ENCODE measurements at regions not wholly inside any gene's neighbourhood (a gene's known extent, or its start where the extent isn't known, plus 50 kb on each side); places are given as distances from the start of the nearest gene placed in this dataset.

DNA sequence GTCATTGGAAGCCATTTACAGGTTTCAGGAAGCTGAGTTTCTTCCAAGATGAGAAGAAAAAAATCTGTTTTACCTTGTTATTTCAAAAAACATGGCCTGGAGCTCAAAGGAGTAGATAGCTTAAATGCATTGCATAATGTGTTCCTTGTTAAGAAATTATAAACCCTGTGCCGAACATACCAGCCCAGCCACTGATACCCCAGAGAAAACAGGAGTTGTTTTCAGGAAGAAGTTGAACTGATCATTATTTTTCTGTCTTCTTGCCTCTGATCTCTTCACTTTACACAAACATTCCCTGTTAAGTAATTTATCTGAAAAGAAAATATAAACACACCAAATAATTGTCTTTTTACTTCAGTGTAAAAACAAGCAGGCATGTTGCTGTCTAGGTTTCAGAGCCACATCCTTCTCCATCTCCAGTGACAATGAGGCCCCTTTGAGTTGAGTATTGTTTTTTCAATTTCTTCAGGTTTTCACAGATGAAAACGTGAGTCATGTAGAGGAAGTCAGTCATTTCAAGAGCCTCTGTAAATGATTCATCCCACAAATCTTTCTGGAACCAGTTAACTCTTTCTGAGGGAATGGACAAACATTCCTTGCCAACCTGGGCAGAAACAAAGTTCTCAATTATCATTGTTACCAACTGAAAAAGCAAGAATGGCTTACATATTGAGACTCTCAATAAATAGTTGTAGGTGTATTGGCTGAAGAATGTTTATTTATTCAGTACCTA is 244.2 kb downstream of the IPMK start:
- peak; percentile 93 for DNase-seq
- in situ Hi-C loops (cut with HindIII; ENCODE audit: low pct_ligation_motif_present, low pct_unique_long_range_greater_than_20kb, low sequenced_read_pairs) = no loop called here

GRCh38 chr10:58019863-58020537 is 247.7 kb downstream of the IPMK start:
- DNase-seq = no peak
- in situ Hi-C loops (cut with HindIII; ENCODE audit: low pct_ligation_motif_present, low pct_unique_long_range_greater_than_20kb, low sequenced_read_pairs) = no loop called here

DNA sequence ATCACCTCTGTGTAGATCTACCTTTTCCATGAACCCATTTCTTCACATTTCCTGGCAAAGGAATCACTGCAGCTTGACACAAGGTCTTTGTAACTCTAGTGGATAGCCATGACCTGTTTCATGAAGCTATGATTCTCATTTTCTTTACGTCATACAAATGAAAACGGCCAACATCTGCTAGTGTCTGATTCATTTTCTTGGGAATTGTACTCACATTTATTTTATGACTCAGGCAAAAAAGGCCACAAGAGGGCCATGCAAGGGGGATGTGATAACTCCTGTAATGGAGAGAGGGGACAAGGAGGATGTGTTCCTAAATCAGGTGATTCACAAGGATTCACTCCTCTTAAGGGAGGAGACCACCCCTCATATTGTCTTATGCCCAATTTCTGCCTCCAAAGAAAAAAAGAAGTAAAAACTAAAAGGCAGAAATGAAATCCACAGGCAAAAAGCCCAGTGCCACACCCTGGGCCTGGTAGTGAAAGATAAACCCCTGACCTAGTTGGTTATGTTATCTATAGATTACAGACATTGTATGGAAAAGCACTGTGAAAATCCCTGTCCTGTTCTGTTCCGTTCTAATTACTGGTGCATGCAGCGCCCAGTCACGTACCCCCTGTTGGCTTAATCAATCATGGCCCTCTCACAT is 249.9 kb downstream of the IPMK start:
- peak; percentile 37 for DNase-seq
- in situ Hi-C loops (cut with HindIII; ENCODE audit: low pct_ligation_motif_present, low pct_unique_long_range_greater_than_20kb, low sequenced_read_pairs) = no loop called here

DNA sequence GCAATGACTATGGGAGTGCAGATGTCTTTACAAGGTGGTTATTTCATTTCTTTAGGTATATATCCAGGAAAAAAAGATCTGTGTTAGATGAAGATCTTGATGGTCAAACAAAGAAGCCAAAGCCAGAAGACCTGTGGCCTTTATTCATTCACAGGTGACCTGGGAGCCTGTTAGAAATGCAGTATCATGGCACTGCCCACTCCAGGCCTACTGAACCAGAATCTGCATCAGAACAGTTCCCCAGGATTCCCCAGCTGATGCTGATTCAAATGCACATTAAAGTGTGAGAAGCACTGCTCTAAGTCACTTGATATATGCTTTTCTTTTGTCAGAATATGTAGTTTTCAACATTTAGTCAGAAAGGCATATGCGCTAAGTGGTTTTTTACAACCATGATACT is 251.1 kb downstream of the IPMK start:
- DNase-seq = no peak
- in situ Hi-C loops (cut with HindIII; ENCODE audit: low pct_ligation_motif_present, low pct_unique_long_range_greater_than_20kb, low sequenced_read_pairs) = no loop called here

GRCh38 chr10:58014436-58014835 is 253.3 kb downstream of the IPMK start:
- in situ Hi-C loops (cut with HindIII; ENCODE audit: low pct_ligation_motif_present, low pct_unique_long_range_greater_than_20kb, low sequenced_read_pairs) = no loop called here
- no peak for DNase-seq

- in situ Hi-C loops (cut with HindIII; ENCODE audit: low pct_ligation_motif_present, low pct_unique_long_range_greater_than_20kb, low sequenced_read_pairs) = no loop called here
These were observed 254.3 kb downstream of the IPMK start for GRCh38 chr10:58013406-58013805.

DNA sequence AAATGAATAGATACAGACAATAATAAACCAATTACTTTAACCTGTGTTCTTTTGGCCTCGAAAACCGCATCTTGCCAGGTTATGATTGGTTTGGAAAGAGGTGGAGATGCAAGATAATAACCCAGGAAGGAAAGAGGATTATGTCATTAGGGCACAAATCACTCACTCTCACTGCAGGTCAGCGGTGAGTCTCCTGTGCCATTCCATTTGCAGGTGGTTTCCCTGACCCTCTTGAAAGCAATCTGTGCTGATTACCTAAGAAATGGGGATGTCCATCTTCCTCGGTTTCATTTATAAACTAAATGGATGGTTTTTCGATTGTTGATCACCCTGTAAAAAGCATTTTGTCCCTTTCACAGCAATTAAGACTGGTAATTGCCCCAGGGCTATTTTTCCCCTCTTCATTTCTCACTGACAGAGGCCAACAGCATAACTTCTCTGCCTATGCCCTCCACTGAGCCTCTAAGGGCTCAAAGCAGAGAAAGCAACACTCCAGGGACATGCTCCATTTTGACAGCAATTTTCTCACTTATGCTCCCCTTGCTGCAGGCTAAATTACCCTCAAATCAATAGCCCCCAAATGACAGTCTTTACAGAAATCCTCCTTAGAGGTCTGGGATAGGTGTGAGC is 257.5 kb downstream of the IPMK start:
- DNase-seq = no peak
- in situ Hi-C loops (cut with HindIII; ENCODE audit: low pct_ligation_motif_present, low pct_unique_long_range_greater_than_20kb, low sequenced_read_pairs) = no loop called here

More at GRCh38 chr10:58013406-58013805, 254.3 kb downstream of the IPMK start:
- no peak for DNase-seq

GRCh38 chr10:58003945-58004344 is 263.7 kb downstream of the IPMK start:
- DNase-seq = no peak
- in situ Hi-C loops (cut with HindIII; ENCODE audit: low pct_ligation_motif_present, low pct_unique_long_range_greater_than_20kb, low sequenced_read_pairs) = no loop called here

GRCh38 chr10:58001159-58001558 is 266.5 kb downstream of the IPMK start:
- in situ Hi-C loops (cut with HindIII; ENCODE audit: low pct_ligation_motif_present, low pct_unique_long_range_greater_than_20kb, low sequenced_read_pairs) = no loop called here
- no peak for DNase-seq

DNA sequence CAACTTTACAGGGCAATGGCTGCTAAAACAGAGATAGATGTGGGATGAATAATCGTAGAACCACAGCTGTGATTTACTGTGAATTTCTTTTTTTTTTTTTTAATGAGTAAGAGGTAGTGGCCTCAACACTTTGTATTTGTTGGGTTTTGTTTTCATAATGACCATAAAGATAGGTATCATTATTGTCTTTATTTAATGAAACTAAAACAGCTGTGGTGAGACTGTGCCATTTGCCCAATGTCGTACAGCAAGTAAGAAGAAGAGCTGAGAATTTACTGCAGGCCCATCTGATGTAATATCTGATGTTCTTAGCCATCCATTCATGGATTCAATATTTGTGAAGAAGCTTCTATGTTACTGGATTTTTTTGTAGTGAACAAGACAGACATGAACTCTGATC is 271.2 kb downstream of the IPMK start:
- no peak for DNase-seq
- in situ Hi-C loops (cut with HindIII; ENCODE audit: low pct_ligation_motif_present, low pct_unique_long_range_greater_than_20kb, low sequenced_read_pairs) = no loop called here

DNA sequence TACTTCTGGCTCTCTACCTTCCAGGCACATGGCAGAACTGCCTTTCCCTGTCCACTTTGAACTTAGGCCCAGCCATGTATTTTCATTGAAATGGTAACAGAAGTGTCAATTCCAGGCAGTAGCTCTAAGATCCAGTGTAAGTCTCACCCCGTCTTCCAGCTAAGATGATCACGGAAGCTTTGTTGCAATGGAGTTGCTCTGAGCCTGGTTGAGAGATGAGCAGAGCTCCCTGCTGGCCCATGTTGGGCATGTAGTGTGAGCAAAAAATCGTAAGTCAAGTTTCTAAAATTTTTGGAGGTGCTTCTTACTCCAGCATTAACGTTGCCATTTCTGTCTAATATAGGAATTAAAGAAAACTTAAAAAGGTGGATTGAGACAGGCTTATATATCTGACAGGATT is 274.4 kb downstream of the IPMK start:
- DNase-seq = peak; percentile 14
- in situ Hi-C loops (cut with HindIII; ENCODE audit: low pct_ligation_motif_present, low pct_unique_long_range_greater_than_20kb, low sequenced_read_pairs) = no loop called here

GRCh38 chr10:57992321-57993077 is 275.2 kb downstream of the IPMK start:
- in situ Hi-C loops (cut with HindIII; ENCODE audit: low pct_ligation_motif_present, low pct_unique_long_range_greater_than_20kb, low sequenced_read_pairs) = no loop called here

GRCh38 chr10:57988964-57989363 is 278.7 kb downstream of the IPMK start:
- in situ Hi-C loops (cut with HindIII; ENCODE audit: low pct_ligation_motif_present, low pct_unique_long_range_greater_than_20kb, low sequenced_read_pairs) = no loop called here
- no peak for DNase-seq

More at GRCh38 chr10:57992321-57993077, 275.2 kb downstream of the IPMK start:
- peak; percentile 58 for DNase-seq

GRCh38 chr10:57987055-57987721 is 280.5 kb downstream of the IPMK start:
- no peak for DNase-seq
- in situ Hi-C loops (cut with HindIII; ENCODE audit: low pct_ligation_motif_present, low pct_unique_long_range_greater_than_20kb, low sequenced_read_pairs) = no loop called here

GRCh38 chr10:57986422-57986821 is 281.3 kb downstream of the IPMK start:
- DNase-seq = no peak
- in situ Hi-C loops (cut with HindIII; ENCODE audit: low pct_ligation_motif_present, low pct_unique_long_range_greater_than_20kb, low sequenced_read_pairs) = no loop called here

GRCh38 chr10:57983281-57983791 is 284.4 kb downstream of the IPMK start:
- DNase-seq = no peak
- in situ Hi-C loops (cut with HindIII; ENCODE audit: low pct_ligation_motif_present, low pct_unique_long_range_greater_than_20kb, low sequenced_read_pairs) = no loop called here

DNA sequence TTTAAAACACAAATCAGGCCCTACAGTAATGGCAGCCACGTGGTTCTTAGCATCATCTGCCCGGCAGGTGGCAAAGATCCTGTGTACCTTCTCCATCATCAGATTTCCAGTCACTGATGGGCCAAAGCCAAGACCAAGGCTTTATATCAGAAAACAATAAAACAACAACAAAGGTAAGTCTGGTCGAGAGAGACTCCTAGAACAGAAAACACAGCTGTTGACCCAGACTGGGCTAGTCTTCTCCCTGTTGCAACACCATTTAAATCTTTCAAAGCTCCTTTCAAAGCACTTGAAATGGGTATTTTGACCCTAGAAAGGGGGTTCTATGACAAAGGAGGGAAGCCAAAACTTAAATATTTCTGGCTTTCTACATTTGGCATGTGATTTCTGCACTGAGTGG is 285.6 kb downstream of the IPMK start:
- in situ Hi-C loops (cut with HindIII; ENCODE audit: low pct_ligation_motif_present, low pct_unique_long_range_greater_than_20kb, low sequenced_read_pairs) = no loop called here
- DNase-seq = no peak

GRCh38 chr10:57979956-57980355 is 287.7 kb downstream of the IPMK start:
- in situ Hi-C loops (cut with HindIII; ENCODE audit: low pct_ligation_motif_present, low pct_unique_long_range_greater_than_20kb, low sequenced_read_pairs) = no loop called here
- no peak for DNase-seq
